ELR (cell line): ENCODE measurements at regions not wholly inside any gene's neighbourhood (a gene's known extent, or its start where the extent isn't known, plus 50 kb on each side); places are given as distances from the start of the nearest gene placed in this dataset.
"Not testable (repeated sequence)": the region's sequence is repeated elsewhere in the genome, so short reads cannot be mapped to it uniquely, and the experiment has no call there.

ENCODE experiments used
- DNase-seq: peaks from one replicate; pipeline ENCODE4 v3.0.0-alpha.2; 2015; ENCODE audit warnings: low read depth

DNA sequence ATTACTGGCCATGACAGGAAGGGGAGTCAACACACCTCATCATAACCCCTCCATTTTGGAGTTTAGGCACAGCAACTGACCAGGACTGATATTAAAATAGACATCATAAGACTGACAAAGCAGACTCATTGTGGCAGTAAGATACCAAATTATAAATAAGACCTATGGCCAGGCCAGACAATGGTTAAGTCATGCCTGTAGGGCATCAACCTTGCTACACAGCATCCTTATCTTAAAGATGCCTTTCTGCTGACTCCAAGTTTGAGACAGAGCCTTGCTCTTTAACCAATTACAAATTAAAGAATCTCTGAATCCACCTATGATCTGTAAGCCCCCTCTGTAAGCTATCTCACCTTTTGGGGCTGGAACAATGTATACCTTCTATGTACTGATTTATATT lies 65.5 kb downstream of the VCX2 start:
- no peak for DNase-seq

DNA sequence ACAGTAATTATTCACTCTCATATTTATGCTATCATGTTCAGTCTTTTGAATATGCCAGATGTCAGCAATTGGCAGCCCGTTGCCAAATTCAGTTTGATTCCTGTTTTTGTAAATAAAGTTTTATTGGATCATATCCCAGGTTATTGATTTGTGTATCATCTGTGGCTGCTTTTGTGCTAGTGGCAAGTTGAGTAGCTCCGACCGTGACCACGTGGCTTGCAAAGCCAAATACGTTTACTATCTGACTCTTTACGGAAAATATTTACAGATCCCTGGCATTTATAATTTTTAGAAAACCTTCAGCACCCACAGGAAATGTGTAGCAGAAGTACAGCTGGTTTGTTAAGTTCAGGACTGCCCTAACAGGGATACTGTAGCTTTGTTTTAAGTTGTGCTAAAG lies 67.4 kb downstream of the VCX2 start:
- DNase-seq: no peak

DNA sequence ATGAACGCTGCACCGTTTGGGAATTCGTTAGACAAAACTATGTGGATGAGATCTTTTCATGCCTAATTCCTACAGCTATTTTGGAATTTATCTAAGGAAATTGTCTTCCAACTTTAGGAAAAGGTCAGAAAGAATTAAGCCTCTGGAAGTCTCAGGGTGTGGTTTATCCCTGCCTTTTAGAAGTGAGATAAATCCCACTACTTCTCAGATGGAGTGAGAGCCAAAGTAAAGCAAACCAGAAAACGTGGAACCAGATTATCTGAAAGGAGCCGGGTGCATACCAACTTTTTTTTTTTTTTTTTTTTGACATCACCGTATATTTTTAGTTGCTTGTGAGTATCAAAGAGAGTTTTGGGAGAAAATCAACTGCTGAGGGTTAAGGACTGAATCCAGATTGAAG lies 79.6 kb downstream of the VCX2 start:
- DNase-seq: no peak

DNA sequence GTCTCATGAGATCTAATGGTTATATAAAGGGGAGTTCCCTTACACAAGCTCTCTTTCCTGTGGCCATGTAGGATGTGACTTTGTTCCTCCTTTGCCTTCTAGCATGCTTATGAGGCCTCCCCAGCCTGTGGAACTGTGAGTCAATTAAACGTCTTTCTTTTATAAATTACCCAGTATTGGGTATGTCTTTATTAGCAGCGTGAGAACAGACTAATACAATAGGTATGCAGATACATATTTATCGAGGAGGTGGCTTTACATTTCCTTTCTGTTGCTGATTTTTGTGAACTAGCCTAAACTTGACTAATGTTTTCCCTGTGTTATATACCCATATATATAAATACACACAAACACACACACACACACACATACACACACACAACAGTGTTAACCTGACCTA lies 80.2 kb downstream of the VCX2 start:
- no peak for DNase-seq

DNA sequence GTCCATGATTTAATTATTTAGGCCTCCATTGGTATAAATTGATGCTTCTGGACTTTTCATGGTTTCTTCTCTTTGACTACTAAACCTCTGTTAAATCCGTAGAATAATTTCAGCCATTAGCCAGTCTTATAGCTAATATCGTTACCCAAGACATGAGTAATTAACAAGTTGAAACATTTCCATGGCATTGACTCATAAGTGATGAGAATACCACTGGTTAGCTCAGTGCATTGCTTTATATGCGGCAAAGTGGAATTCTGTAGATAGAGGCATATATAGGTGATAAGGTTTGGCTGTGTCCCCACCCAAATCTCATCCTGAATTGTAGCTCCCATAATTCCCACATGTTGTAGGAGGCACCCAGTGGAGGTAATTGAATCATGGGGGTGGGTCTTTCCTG lies 80.6 kb downstream of the VCX2 start:
- DNase-seq: no peak

DNA sequence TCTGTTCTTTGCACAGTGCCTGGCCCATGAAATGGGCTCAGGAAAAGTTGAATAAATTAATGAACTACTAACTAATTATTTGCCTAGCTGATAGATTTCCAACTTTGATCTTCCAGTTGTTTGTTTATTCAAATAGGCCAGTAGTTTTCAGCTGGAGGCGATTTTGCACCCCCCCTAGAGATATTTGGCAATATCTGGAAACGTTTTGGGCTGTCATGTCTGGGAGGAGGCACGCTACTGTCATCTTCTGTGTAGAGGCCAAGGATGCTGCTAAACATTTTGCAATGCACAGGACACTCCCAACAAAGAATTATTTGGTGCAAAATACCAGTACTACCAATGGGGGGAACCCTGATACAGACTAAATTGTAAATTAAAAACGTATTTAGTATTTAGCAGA lies 81.9 kb downstream of the VCX2 start:
- no peak for DNase-seq

DNA sequence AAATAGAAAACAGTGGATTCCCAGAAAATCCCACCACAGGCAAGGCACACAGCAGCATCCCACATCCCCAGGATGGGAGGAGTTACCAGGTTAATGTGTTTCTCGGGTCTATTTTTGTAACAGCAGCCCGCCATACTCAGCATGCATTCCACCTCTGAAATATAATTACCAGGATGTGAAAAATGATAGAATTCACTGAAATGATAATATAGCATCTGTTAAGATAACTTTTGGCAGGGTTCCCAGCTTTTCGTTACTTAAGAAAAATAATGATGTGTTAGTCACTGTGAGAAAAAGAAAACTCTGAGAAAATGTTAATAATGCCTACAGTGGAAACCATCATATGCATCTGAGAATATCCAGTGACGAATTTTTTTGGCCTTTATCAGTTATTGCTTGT lies 87.1 kb downstream of the VCX2 start:
- peak; percentile 53 for DNase-seq

DNA sequence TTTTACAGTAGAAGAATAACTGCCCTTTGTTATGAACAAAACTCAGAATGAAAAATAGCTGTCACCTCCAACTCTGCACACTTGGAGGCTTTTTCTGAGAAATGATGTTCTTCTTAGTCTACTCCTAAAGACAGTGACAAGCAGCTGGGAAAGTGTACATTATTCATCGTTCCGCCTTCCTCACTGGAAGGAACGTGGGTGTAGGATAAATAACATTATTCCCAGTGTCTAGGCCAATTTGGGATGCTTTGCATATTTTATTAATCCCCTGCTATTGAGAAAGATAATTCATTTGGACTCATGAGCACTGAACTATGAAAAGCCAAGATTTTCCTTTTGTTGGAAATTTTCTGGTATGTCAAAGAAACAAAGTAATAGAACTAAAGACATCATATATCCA lies 87.8 kb downstream of the VCX2 start:
- DNase-seq: no peak

DNA sequence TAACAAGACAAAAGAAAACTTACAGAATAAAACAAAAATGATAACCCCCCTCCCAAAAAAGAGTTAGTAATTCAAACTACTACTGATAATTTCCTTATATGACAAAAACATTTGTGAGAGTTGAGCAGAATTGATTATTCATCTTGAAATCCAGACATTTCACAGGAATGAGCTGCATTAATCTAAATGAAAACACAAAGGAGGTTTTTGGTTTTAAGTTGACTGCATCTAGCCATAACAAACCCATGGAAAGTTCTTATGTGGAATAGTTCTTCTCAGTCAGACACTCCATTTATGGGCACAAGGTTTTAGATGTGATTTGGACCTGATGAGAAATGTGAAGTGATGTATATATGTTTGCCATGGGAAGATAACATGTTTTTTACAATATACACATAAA lies 95.4 kb downstream of the VCX2 start:
- DNase-seq: no peak

DNA sequence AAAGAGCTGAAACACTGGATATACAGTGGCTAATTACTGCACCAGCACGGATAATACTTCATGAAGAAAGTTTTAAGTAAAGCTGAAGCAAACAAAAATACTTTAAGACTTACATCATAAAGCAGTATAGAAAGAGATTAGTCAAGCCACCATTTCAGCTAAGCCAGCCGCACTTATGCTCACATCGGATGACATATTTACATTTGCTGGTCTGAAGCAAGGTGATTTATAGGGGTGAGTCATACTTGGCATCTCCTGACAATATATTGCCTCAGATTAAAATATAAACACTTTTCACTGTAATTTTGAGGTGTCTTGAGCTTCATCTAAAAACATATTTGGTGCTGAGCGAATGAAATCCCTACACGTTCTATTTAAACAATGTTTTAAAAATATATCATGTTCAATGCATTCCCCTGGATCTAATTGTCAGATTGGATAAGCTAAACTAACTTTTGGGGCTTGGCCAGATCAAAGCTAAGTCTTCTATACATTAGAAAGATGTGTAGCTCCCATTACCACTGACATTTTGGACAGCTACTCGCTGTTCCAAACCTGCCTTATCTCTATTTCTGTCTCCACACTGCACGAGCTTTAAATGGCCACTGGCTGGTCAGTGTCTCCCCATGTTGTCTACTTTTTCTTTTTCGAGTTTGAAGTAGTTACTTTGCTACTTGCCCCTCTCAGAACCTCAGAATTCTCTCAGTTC lies 103.2 kb downstream of the VCX2 start:
- peak; percentile 83 for DNase-seq

DNA sequence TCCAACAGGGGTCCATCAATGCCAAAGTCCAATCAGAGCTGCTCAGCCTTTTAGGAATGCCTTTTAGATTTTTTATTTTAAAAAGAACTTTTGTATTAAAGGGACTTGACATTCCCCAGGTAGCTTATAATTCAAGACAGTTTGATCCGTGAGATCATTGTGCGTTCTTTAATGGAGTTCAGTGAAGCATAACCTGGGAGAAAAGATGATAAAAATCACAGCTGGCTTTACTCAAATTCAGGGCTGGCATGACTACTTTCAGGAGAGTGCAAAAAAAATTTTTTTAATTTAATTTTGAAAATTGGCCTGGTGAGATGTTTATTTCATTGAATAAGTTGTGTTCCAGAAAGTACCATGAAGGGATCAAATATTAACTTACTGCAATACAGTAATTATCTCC lies 118.2 kb downstream of the VCX2 start:
- no peak for DNase-seq

DNA sequence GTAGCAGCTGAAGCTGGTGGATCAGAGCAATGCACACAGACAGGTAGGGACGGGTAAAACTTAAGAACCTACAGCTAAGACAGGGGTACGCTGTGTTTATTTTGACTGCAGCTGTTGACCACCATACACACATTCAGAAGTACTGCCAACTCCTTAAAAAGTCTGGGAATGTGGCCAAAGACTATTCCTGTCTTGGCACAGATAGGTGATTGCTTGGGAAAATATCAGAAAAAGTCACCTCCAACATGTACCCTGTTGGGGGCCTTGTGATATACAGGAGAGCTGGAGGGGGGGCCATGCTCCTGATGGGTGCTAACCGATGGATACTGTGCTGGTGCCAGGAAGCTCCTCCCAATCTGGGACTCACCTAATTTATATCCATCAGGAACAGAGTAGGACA lies 121.2 kb downstream of the VCX2 start:
- DNase-seq: no peak

DNA sequence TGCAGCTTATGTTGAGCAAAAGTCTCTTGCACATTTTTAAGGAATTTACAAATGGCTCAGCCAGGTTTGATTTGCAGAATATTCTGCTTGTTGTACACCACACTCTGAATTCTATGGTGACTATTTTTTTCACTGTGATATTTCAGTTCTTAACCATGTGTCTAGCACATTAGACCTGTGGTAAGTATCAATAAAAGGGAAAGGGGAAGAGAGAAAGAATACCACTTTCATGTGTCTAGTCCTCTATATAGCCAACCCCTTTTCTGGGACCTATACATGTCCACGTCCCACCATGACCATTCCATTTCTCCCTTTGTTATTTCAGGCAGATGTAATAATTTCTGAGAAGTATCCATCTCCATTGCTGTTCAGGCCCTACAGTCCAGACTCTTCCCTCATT lies 121.3 kb upstream of the PNPLA4 start:
- no peak for DNase-seq

DNA sequence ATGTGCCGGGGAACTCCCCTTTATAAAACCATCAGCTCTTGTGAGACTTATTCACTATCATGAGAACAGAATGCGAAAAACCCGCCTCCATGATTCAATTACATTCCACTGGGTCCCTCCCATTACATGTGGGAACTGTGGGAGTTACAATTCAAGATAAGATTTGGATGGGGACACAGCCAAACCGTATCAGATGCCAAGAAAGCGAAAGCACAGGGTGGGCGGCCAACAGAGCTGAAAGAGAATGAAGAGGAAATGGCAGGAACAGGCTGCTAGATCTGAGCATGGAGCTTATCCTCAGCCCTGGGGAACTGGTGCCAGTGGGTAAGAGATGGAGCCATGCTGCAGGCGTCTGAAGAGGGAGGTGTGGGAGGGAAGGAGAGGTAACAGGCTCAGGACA lies 117.7 kb upstream of the PNPLA4 start:
- DNase-seq: no peak

DNA sequence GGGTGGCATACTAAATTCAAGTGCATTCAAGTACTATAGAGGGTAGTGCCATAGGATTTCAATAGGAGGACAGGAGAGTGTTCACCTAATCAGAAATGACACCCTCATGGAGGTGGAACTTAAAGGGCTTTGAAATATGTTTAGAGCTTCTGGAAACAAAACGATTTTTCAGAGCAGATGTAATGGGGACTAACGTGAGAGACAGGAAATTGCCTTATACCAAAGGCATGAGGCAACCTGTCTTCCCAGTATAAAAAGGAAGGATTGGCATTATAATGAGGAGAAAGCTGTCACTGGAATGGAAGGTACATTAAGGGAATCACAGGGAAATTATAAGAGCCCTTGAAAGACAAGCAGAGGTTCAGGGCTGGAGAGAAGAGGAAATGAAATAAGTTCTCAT lies 116.3 kb upstream of the PNPLA4 start:
- no peak for DNase-seq

DNA sequence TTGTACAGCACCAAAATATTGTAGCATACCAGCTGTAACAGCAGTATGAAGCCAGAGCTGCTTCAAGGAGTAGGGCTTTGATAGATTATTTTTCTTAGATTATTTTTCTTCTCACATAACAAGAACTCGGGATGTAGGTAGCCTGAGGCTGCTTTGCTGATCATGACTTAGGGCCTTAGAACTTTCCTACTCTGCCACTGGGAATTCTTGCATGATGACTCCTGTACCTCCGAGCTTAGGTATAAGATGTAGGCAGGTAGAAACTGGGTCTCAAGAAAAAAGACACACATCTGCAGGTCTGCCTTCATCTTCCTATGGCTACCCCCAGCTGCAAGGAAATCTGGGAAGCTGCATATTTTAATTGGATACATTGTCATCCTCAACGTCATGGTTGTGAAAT lies 115.9 kb upstream of the PNPLA4 start:
- no peak for DNase-seq

DNA sequence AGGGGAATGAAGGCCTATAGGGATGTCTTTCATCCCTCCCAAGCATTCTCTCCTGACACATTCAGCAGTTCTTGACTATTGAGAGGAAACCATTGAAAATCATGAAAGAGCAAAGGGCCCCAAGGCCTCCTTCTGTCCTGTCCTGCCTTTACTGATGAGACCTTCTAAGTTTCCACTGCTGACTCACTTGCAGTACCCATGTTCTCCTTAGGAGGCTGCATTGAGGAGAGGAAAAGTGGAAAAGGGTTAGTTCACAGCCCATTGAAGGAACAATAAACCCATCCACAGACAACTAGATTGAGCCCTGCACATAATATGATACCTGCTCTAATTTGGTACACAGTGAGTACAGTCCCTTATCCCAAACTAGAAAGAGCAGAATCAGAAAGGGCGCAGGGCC lies 115.1 kb upstream of the PNPLA4 start:
- peak; percentile 24 for DNase-seq

DNA sequence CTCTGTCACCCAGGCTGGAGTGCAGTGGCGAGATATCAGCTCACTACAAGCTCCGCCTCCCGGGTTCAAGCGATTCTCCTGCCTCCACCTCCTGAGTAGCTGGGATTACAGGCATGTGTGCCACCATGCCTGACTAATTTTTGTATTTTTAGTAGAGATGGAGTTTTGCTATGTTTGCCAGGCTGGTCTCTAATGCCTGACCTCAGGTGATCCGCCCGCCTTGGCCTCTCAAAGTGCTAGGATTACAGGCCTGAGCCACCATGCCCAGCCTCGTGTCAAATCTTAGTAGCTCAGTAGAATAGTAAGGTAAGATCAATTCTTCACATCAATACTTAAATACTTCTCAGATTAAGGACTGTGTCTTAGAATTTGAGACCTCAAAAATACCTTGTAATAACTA lies 112.5 kb upstream of the PNPLA4 start:
- DNase-seq: not testable (repeated sequence)

DNA sequence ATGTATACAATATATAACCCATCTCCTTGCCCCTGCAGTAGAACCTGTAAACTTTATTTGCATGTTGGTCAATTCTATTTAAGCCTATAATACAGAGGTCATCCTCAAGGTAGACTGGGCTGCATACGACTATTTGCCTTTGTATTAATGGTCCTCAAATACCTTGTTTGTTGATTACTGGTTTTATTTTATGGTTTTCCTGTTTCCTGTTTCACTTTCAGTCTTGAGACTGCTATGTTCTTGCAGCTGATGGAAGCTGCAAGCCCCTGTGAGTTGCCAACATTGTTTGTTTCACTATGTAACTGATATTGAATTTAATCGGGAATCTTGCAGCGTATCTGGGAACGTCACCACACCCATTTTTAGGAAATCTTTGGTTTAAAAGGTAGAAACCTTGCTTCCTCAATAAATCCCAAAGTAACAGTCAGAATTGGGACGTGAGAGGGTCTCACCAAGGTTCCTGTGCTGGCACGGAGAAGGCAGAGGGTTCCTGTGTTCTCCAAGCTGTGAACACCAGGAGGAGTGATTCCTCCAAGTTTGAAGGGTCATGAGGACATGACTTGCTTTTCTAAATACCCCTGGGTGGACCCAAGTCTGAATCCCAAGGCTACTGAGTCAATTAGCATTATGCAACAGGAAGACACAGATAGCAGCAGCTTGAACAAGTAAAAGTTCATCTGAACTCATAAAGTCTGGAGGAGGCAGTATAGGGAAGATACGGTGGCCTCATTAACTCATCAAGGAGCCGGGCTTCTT lies 110.6 kb upstream of the PNPLA4 start:
- peak; percentile 30 for DNase-seq

DNA sequence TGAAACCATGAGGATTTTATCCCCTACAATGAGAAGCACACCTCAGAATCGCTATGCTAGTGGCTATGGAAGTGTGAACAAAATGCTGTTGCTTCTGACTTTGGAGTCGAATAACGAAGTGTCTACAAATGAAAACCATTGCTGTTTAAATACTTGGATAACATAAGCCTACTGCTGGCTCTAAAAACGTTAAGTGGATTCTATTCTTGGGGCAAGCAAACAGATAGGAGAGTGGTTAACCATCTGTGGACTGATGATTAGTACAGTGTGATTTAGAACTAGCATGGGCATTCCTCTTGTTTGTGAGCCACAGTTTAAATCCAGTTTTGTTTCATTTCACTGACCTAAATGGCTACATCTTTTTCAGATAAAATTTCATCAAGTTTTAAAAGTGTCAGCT lies 109.7 kb upstream of the PNPLA4 start:
- DNase-seq: no peak

DNA sequence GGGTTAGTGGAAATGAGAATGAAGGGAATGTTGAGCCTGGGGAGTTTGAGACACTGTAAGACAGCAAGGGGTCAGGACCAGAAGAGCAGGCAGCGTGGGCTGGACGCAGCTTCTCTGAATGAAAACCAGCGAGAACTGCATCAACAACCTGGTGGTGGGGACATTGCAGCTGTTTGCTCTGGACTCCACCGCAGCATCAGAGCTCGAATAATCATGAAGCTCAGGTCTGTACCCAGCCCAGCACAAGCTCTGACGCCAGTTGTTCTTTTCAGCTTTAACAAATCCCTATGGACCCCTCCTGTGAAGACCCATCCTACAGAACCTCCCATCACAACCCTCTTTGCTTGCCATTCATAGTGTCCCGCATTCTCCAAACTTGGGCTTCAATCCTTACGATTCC lies 106.8 kb upstream of the PNPLA4 start:
- no peak for DNase-seq

DNA sequence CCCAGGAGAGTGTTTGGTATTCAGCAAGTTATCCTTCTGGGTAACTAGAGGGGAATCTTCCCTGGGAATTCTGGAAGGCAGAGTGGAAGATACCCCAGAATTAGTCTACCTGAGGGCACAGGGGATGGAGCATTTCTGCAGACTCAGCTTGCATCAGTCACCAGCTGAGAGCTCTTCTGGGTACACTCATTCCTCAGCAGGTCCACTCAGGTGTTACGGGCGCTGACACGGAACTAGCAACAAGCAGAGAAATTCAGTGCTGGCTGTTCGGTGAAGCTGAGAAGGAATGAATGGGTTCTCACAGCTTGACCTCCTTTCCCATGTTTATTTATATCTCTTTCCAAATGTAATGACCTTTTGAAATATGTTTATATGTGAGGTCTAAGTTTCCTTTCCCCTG lies 106.0 kb upstream of the PNPLA4 start:
- DNase-seq: no peak

DNA sequence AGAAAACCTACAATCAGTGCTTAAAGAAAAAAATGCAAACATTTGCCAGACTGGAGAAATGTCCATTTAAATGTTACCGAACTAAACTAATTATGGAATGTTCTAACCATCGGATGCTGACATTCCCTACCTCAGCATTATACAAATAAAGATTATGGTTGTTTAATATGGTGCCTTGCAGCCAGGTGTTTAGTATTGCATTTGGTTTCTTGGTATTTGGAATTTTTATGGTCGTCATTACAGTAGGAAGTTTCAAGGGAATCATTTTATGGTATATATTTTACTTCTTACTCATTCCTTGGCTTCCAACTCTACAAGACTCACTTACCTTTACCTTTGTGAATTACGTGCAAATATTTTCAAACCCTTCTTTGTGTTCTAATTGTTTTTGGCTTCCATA lies 103.1 kb upstream of the PNPLA4 start:
- DNase-seq: no peak

DNA sequence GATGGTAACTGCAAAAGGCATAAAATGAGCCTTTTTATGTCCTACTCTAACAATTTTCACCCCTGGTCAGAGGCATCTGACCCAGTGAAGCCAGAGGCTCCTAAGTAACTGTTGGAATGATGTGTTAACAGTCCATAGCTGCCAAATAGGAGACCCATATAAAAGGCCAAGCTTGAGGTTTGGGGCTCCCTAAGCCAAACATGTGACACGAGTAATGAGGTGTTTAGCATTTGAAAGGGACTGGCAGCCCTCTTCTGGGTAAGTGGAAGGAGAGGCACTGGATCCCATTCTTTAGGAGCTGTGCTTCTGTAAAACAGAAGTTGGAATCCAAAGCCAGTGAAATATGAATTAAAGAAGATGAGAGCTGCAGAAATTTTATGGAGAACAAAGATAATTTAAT lies 100.6 kb upstream of the PNPLA4 start:
- no peak for DNase-seq
